Skin of body (tissue), 1 donor: ENCODE measurements at regions not wholly inside any gene's neighbourhood (a gene's known extent, or its start where the extent isn't known, plus 50 kb on each side); places are given as distances from the start of the nearest gene placed in this dataset.
A peak's percentile ranks its signal among the peaks of the same experiment; 100 is the strongest.

Experiments used
- DNase-seq: peaks from one replicate; lab custom pipeline; 2025; lab: John Stamatoyannopoulos, UW

- no peak for DNase-seq
Observed at GRCh38 chr2:150909613-150910012, 352.1 kb downstream of the RBM43 start.

- no peak for DNase-seq
Observed at GRCh38 chr2:150909090-150909489, 352.6 kb downstream of the RBM43 start.

GRCh38 chr2:150907466-150907865 lies 354.2 kb downstream of the RBM43 start:
- no peak for DNase-seq

GRCh38 chr2:150903461-150903860 lies 358.2 kb downstream of the RBM43 start:
- DNase-seq: no peak

- DNase-seq: no peak
Observed at GRCh38 chr2:150903055-150903454, 358.6 kb downstream of the RBM43 start.

GRCh38 chr2:150900913-150901312 lies 360.8 kb downstream of the RBM43 start:
- DNase-seq: no peak

- DNase-seq: no peak
Observed at GRCh38 chr2:150895968-150896367, 365.7 kb downstream of the RBM43 start.

GRCh38 chr2:150889141-150889540 lies 372.5 kb downstream of the RBM43 start:
- DNase-seq: no peak

- no peak for DNase-seq
Observed at GRCh38 chr2:150888337-150888736, 373.3 kb downstream of the RBM43 start.

GRCh38 chr2:150887926-150888325 lies 373.7 kb downstream of the RBM43 start:
- no peak for DNase-seq

GRCh38 chr2:150885774-150886386 lies 375.8 kb downstream of the RBM43 start:
- peak; percentile 17 for DNase-seq

- no peak for DNase-seq
Observed at GRCh38 chr2:150885236-150885635, 376.4 kb downstream of the RBM43 start.

- DNase-seq: no peak
Observed at GRCh38 chr2:150883613-150883895, 378.1 kb downstream of the RBM43 start.

- no peak for DNase-seq
Observed at GRCh38 chr2:150882751-150883612, 378.7 kb downstream of the RBM43 start.

GRCh38 chr2:150880986-150881385 lies 380.7 kb downstream of the RBM43 start:
- no peak for DNase-seq

GRCh38 chr2:150878356-150878755 lies 383.3 kb downstream of the RBM43 start:
- no peak for DNase-seq

GRCh38 chr2:150876251-150876950 lies 385.3 kb downstream of the RBM43 start:
- DNase-seq: peak; percentile 48

- peak; percentile 6 for DNase-seq
Observed at GRCh38 chr2:150873396-150873772, 385.9 kb upstream of the RND3 start.

- DNase-seq: no peak
Observed at GRCh38 chr2:150872756-150873395, 385.4 kb upstream of the RND3 start.

- DNase-seq: no peak
Observed at GRCh38 chr2:150866431-150866830, 379.0 kb upstream of the RND3 start.

GRCh38 chr2:150863691-150864090 lies 376.2 kb upstream of the RND3 start:
- DNase-seq: no peak

GRCh38 chr2:150860301-150860700 lies 372.8 kb upstream of the RND3 start:
- DNase-seq: no peak
